ENCODE measurements at regions not wholly inside any gene's neighbourhood (a gene's known extent, or its start where the extent isn't known, plus 50 kb on each side); places are given as distances from the start of the nearest gene placed in this dataset.

GRCh38 chr18:71242981-71243380, 954.1 kb downstream of the SOCS6 start (continued):
- no peak for TF ChIP-seq MAZ (IDR thresholded peaks at IDR 0.05; ENCODE audit: borderline replicate concordance, low read depth, low read length)
- TF ChIP-seq MAZ (CRISPR knock-in tag; IDR thresholded peaks at IDR 0.05; ENCODE audit: low read depth), result no peak

GRCh38 chr18:71238974-71239624, 950.3 kb downstream of the SOCS6 start:
- in situ Hi-C loops (cut with HindIII; ENCODE audit: extremely low pct_ligation_motif_present, low pct_unique_long_range_greater_than_20kb), result no loop called here
- FAIRE-seq, result no peak

DNA sequence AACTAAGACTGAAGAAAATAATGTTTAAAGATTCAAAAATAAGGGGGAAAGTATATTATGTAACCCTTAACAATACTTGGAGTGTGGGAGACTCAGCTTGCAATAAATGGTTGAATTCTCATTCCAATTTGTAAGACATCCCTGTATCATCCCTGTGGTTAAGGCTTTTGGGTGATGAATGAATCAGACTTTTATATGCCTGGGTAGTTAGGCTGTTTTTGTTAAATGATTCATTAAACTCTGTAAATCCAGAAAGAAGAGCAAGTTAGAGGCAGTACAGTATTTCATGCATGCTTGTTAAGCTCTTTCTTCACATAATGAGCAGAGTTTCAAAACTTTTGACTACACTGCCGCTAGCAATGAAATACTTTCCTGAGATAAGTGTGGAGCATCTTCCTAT, 948.8 kb downstream of the SOCS6 start:
- Histone ChIP-seq H3K4me3 (replicated peaks in 1 of 3; ENCODE audit: insufficient read depth in 1 of 3, low read depth in 2 of 3, low read length in 3 of 3) (no peak overlapping the region), H3K4me2 (ENCODE audit: low read depth, low read length) (no peak overlapping the region), H3K79me2 (ENCODE audit: insufficient read depth, low read length) (no peaks in the 10 kb centered on the region), H3K27me3 (ENCODE audit: control insufficient read depth in 1 of 2, insufficient read depth in 2 of 2, low read length in 2 of 2) (no peaks in the 10 kb centered on the region), H3K4me1 (ENCODE audit: insufficient read depth, low read length) (no peaks in the 10 kb centered on the region), H4K20me1 (ENCODE audit: insufficient read depth, low read length) (no peaks in the 10 kb centered on the region), H3K9me3 (ENCODE audit: low read length) (no peaks in the 10 kb centered on the region), H3K36me3 (replicated peaks in 1 of 2; ENCODE audit: control insufficient read depth in 1 of 2, insufficient read depth in 2 of 2, low read length in 2 of 2) (no peaks in the 10 kb centered on the region), H2AFZ (ENCODE audit: low read length) (no peak overlapping the region), H3K9ac (ENCODE audit: insufficient read depth, low read depth, low read length) (no peak overlapping the region), H3K27ac (ENCODE audit: extremely low read length, insufficient read depth, low read length) (no peak overlapping the region)
- CTCF ChIA-PET (ENCODE audit: low intra/inter-chr PET ratio, low total read pairs), result no interaction called here
- in situ Hi-C loops (cut with HindIII; ENCODE audit: extremely low pct_ligation_motif_present, low pct_unique_long_range_greater_than_20kb), result no loop called here
- 0% methylated on average over 1 of the region's 1 CpG for WGBS (ENCODE audit: low lambda C conversion rate)
- POLR2A ChIA-PET, result no interaction called here
- FAIRE-seq (no peak), DNase-seq (ENCODE audit: low spot score) (no peak), ATAC-seq (no peak)
- intact Hi-C loops (cut with micrococcal nuclease; ENCODE audit: unreplicated experiment), result no loop called here
- no TSS peak for BruUV-seq (replicated peaks)
- no peak for TF ChIP-seq ZNF790 (CRISPR knock-in tag; IDR thresholded peaks at IDR 0.05; ENCODE audit: borderline replicate concordance)
- TF ChIP-seq, protein P1, sequence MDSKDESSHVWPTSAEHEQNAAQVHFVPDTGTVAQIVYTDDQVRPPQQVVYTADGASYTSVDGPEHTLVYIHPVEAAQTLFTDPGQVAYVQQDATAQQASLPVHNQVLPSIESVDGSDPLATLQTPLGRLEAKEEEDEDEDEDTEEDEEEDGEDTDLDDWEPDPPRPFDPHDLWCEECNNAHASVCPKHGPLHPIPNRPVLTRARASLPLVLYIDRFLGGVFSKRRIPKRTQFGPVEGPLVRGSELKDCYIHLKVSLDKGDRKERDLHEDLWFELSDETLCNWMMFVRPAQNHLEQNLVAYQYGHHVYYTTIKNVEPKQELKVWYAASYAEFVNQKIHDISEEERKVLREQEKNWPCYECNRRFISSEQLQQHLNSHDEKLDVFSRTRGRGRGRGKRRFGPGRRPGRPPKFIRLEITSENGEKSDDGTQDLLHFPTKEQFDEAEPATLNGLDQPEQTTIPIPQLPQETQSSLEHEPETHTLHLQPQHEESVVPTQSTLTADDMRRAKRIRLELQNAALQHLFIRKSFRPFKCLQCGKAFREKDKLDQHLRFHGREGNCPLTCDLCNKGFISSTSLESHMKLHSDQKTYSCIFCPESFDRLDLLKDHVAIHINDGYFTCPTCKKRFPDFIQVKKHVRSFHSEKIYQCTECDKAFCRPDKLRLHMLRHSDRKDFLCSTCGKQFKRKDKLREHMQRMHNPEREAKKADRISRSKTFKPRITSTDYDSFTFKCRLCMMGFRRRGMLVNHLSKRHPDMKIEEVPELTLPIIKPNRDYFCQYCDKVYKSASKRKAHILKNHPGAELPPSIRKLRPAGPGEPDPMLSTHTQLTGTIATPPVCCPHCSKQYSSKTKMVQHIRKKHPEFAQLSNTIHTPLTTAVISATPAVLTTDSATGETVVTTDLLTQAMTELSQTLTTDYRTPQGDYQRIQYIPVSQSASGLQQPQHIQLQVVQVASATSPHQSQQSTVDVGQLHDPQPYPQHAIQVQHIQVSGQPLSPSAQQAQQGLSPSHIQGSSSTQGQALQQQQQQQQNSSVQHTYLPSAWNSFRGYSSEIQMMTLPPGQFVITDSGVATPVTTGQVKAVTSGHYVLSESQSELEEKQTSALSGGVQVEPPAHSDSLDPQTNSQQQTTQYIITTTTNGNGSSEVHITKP (CRISPR knock-in tag; IDR thresholded peaks at IDR 0.05; ENCODE audit: low read depth), result no peak
- TF ChIP-seq, protein P2, sequence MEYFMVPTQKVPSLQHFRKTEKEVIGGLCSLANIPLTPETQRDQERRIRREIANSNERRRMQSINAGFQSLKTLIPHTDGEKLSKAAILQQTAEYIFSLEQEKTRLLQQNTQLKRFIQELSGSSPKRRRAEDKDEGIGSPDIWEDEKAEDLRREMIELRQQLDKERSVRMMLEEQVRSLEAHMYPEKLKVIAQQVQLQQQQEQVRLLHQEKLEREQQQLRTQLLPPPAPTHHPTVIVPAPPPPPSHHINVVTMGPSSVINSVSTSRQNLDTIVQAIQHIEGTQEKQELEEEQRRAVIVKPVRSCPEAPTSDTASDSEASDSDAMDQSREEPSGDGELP (IDR thresholded peaks at IDR 0.05; ENCODE audit: borderline replicate concordance, low read depth), result no peak
- TF ChIP-seq, protein P3, sequence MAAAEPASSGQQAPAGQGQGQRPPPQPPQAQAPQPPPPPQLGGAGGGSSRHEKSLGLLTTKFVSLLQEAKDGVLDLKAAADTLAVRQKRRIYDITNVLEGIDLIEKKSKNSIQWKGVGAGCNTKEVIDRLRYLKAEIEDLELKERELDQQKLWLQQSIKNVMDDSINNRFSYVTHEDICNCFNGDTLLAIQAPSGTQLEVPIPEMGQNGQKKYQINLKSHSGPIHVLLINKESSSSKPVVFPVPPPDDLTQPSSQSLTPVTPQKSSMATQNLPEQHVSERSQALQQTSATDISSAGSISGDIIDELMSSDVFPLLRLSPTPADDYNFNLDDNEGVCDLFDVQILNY (CRISPR knock-in tag; conservative IDR thresholded peaks at IDR 0.05), result no peak

More at GRCh38 chr18:71238974-71239624, 950.3 kb downstream of the SOCS6 start:
- TF ChIP-seq, protein P4, sequence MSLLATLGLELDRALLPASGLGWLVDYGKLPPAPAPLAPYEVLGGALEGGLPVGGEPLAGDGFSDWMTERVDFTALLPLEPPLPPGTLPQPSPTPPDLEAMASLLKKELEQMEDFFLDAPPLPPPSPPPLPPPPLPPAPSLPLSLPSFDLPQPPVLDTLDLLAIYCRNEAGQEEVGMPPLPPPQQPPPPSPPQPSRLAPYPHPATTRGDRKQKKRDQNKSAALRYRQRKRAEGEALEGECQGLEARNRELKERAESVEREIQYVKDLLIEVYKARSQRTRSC (CRISPR knock-in tag; IDR thresholded peaks at IDR 0.05; ENCODE audit: low read depth), result no peak
- no peak for TF ChIP-seq FOXA3 (CRISPR knock-in tag; IDR thresholded peaks at IDR 0.05)
- ATAC-seq (no peak), DNase-seq (ENCODE audit: low spot score) (no peak)
- H3K79me2 ChIP-seq (ENCODE audit: insufficient read depth, low read length), result no peaks in the 10 kb centered on the region
- H3K36me3 ChIP-seq (replicated peaks in 1 of 2; ENCODE audit: control insufficient read depth in 1 of 2, insufficient read depth in 2 of 2, low read length in 2 of 2), result no peaks in the 10 kb centered on the region
- H3K4me1 ChIP-seq (ENCODE audit: insufficient read depth, low read length), result no peaks in the 10 kb centered on the region
- intact Hi-C loops (cut with micrococcal nuclease; ENCODE audit: unreplicated experiment), result no loop called here
- H3K9ac ChIP-seq (ENCODE audit: insufficient read depth, low read depth, low read length), result no peak overlapping the region
- no peaks in the 10 kb centered on the region for H3K9me3 ChIP-seq (ENCODE audit: low read length)
- no peak overlapping the region for H3K4me2 ChIP-seq (ENCODE audit: low read depth, low read length)
- WGBS (ENCODE audit: low lambda C conversion rate), result 7% methylated on average over 11 of the region's 11 CpGs
- H3K27ac ChIP-seq (ENCODE audit: extremely low read length, insufficient read depth, low read length), result no peak overlapping the region
- H3K4me3 ChIP-seq (replicated peaks in 1 of 3; ENCODE audit: insufficient read depth in 1 of 3, low read depth in 2 of 3, low read length in 3 of 3), result no peak overlapping the region
- no peak overlapping the region for H2AFZ ChIP-seq (ENCODE audit: low read length)
- no peaks in the 10 kb centered on the region for H4K20me1 ChIP-seq (ENCODE audit: insufficient read depth, low read length)
- no peaks in the 10 kb centered on the region for H3K27me3 ChIP-seq (ENCODE audit: control insufficient read depth in 1 of 2, insufficient read depth in 2 of 2, low read length in 2 of 2)
- no TSS peak for BruUV-seq (replicated peaks)
- CTCF ChIA-PET (ENCODE audit: low intra/inter-chr PET ratio, low total read pairs), result no interaction called here
- POLR2A ChIA-PET, result no interaction called here

Measured in HepG2 (cell line).